Adrenal gland (tissue), 9 donors: ENCODE measurements at regions not wholly inside any gene's neighbourhood (a gene's known extent, or its start where the extent isn't known, plus 50 kb on each side); places are given as distances from the start of the nearest gene placed in this dataset.

Experiments used
- DNase-seq, 7 donors: peaks; one replicate each; pipeline ENCODE4 v3.0.0-alpha.2; 2019 to 2020
- H3K27ac ChIP-seq, 5 donors: fragments of 200-600 bp; sonication (generic) in 4 of 5; 1 replicate in 3 of 5; 2 replicates in 2 of 5; pipeline versions ENCODE4 v1.5.1 to v1.8.0; 2016 to 2020; ENCODE audit warnings: mild to moderate bottlenecking in 1 of 5
- H3K27me3 ChIP-seq: fragments of 200-600 bp; 2 replicates; pipeline ENCODE4 v1.8.0; 2021
- H3K36me3 ChIP-seq, 2 donors: fragments of 200-600 bp; replicated peaks in 1 of 2; 1 replicate in 1 of 2; 2 replicates in 1 of 2; pipeline versions ENCODE4 v1.5.1 to v1.8.0; 2018 to 2022
- H3K4me1 ChIP-seq, 2 donors: fragments of 200-600 bp; replicated peaks in 1 of 2; 1 replicate in 1 of 2; 2 replicates in 1 of 2; pipeline versions ENCODE4 v1.5.1 to v1.8.0; 2018 to 2021
- H3K4me3 ChIP-seq, 4 donors: fragments of 200-600 bp; sonication (generic) in 3 of 4; one replicate each; pipeline ENCODE4 v1.5.1; 2016 to 2018
- H3K9me3 ChIP-seq, 3 donors: fragments of 200-600 bp; sonication (generic) in 1 of 3; replicated peaks in 1 of 3; 1 replicate in 2 of 3; 2 replicates in 1 of 3; pipeline versions ENCODE4 v1.5.1 to v1.8.0; 2016 to 2021
- POLR2A ChIP-seq, 2 donors: fragments of 450-650 bp; IDR thresholded peaks; one replicate each; pipeline ENCODE4 v1.6.1; 2017; ENCODE audit warnings: antibody characterized with exemption in 2 of 2, mild to moderate bottlenecking in 2 of 2, moderate library complexity in 1 of 2
- WGBS, 4 donors: extraction: QIAGEN DNeasy Blood & Tissue Kit in 2 of 4; methylation state at CpG; one replicate each; pipeline versions ENCODE4 v1.1.5 to v1.1.7; 2013 to 2017; 5-methylcytosine and 5-hydroxymethylcytosine counted together
- intact Hi-C, 2 donors: fragments of 100-400 bp; cut with DNase I; formaldehyde crosslinking; loops; one replicate each; pipeline versions ENCODE4 v1.14.1 to v1.15.0; 2022 to 2023
- TF ChIP-seq, protein P1 (sequence below), 6 experiments: fragments of 450-650 bp in 4 of 6; fragments of 200-600 bp in 2 of 6; sonication (generic) in 1 of 6; IDR thresholded peaks; 1 replicate in 5 of 6; 2 replicates in 1 of 6; pipeline versions ENCODE4 v1.5.1 to v1.8.0; 2016 to 2021; ENCODE audit warnings: antibody characterized with exemption in 6 of 6, mild to moderate bottlenecking in 2 of 6, moderate library complexity in 1 of 6
- donor health status: healthy with polysubstance abuse.
- donor health status: Bipolar disorder and iron deficiency.
- donor health status: DM: yes; HTN: yes; CAD: no.
- donor health status: DM: no; HTN: no; CAD: no.
- donor health status: DM: no; HTN: no; CAD: no.

DNA sequence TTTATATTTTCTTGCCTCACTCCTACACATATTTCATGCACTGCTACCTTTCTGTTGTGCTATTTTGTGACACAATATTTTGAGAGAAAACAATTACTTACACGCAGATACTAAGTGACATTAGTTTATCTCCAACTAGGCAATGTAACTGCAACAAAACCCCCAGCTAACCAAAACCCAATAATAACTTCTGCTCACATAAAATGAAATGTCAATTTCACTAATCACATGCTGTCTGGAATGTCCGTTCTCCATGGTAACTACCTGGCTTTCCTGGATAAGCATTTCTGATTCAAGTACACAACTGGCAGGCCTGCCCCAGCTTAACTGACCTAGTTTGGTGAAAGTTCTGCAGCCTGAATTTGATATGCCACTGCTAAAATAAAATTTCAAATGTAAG lies 313.5 kb downstream of the TMA16 start:
- no peaks in the 10 kb centered on the region for H3K36me3 ChIP-seq
- H3K4me3 ChIP-seq: no peak overlapping the region
- H3K27me3 ChIP-seq: no peaks in the 10 kb centered on the region
- intact Hi-C loops: no loop called here
- no peaks in the 10 kb centered on the region for H3K9me3 ChIP-seq
- no peak for DNase-seq
- H3K4me1 ChIP-seq: no peaks in the 10 kb centered on the region
- no peak overlapping the region for H3K27ac ChIP-seq
- TF ChIP-seq POLR2A (IDR thresholded peaks at IDR 0.05): no peak
- TF ChIP-seq, protein P1, sequence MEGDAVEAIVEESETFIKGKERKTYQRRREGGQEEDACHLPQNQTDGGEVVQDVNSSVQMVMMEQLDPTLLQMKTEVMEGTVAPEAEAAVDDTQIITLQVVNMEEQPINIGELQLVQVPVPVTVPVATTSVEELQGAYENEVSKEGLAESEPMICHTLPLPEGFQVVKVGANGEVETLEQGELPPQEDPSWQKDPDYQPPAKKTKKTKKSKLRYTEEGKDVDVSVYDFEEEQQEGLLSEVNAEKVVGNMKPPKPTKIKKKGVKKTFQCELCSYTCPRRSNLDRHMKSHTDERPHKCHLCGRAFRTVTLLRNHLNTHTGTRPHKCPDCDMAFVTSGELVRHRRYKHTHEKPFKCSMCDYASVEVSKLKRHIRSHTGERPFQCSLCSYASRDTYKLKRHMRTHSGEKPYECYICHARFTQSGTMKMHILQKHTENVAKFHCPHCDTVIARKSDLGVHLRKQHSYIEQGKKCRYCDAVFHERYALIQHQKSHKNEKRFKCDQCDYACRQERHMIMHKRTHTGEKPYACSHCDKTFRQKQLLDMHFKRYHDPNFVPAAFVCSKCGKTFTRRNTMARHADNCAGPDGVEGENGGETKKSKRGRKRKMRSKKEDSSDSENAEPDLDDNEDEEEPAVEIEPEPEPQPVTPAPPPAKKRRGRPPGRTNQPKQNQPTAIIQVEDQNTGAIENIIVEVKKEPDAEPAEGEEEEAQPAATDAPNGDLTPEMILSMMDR (IDR thresholded peaks at IDR 0.05): no peak
- WGBS, 4 donors: 61 to 81% (median 73%) methylated on average over 2 of the region's 2 CpGs

DNA sequence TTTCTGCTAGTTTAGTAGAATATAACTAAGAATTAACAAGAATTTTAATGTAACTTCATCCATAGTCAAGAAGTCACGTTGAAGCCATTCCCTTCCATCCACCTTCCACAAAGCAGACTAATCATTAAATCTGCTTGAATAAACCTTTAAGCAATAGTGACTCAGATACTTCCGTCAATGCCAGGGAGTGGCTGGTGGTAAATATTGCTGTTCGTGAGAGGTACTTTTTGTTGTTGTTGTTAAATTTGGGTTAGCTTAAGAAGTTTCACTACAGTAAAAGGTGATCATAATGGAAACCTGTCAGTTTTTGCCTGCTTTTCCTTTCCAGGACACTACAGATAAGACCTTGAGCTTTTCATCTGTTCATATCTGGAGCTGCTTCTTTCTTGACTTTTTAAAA lies 316.3 kb downstream of the TMA16 start:
- WGBS, 4 donors: 56 to 77% (median 71%) methylated on average over 3 of the region's 3 CpGs
- intact Hi-C loops: no loop called here
- no peaks in the 10 kb centered on the region for H3K36me3 ChIP-seq
- no peaks in the 10 kb centered on the region for H3K4me1 ChIP-seq
- no peak overlapping the region for H3K4me3 ChIP-seq
- no peaks in the 10 kb centered on the region for H3K27me3 ChIP-seq
- TF ChIP-seq, protein P1 (IDR thresholded peaks at IDR 0.05): no peak
- no peak for TF ChIP-seq POLR2A (IDR thresholded peaks at IDR 0.05)
- no peak overlapping the region for H3K27ac ChIP-seq
- no peaks in the 10 kb centered on the region for H3K9me3 ChIP-seq
- DNase-seq: no peak

DNA sequence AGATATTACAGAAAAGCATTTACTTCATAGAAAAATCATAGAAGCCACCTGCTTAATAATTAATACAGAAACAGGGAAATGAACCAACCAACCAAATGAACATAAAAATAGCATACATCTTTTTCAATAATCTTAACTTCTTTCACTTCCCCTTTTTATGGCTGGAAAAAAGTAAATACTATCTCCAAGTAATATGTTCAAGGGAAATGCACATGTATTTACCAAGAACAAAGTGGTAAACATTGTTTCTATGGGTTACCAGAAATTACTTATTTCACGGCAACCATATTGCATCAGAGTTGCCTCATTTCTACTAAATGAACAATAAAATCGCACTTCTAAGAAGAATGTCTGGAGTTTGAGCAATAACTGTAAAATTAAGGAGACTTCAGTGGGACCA lies 321.3 kb downstream of the TMA16 start:
- no peak overlapping the region for H3K4me3 ChIP-seq
- H3K27me3 ChIP-seq: no peaks in the 10 kb centered on the region
- H3K4me1 ChIP-seq: no peaks in the 10 kb centered on the region
- H3K9me3 ChIP-seq: no peaks in the 10 kb centered on the region
- WGBS, 4 donors: 75 to 80% (median 76%) methylated on average over 2 of the region's 2 CpGs
- TF ChIP-seq, protein P1 (IDR thresholded peaks at IDR 0.05): no peak
- TF ChIP-seq POLR2A (IDR thresholded peaks at IDR 0.05): no peak
- DNase-seq: no peak
- intact Hi-C loops: no loop called here
- no peaks in the 10 kb centered on the region for H3K36me3 ChIP-seq
- H3K27ac ChIP-seq: no peak overlapping the region

DNA sequence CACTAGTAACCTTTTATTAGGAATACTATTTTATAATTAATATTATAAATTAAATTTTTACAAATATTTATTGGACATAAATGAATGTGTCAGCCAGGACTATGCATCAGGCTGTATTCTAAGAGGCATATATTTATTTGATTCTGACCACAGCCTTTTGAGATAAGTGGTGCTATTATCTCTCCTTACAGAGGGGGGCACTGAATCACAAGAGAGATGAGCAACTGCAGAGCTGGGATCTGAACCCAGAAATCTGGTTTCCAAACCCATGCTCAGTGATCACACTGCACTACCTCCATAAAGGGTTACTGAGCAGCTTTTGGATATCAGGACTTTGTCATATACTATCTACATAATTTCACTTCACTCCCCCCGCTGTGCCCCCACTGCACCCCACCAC lies 322.0 kb downstream of the TMA16 start:
- TF ChIP-seq POLR2A (IDR thresholded peaks at IDR 0.05): no peak
- TF ChIP-seq, protein P1 (IDR thresholded peaks at IDR 0.05): no peak
- Histone ChIP-seq H3K4me1 (no peaks in the 10 kb centered on the region), H3K36me3 (no peaks in the 10 kb centered on the region), H3K9me3 (no peaks in the 10 kb centered on the region), H3K27ac (no peak overlapping the region), H3K27me3 (no peaks in the 10 kb centered on the region), H3K4me3 (no peak overlapping the region)
- WGBS, 4 donors: 79 to 91% (median 84%) methylated on average over 1 of the region's 1 CpG
- no peak for DNase-seq
- intact Hi-C loops: no loop called here
